ENCODE measurements at regions not wholly inside any gene's neighbourhood (a gene's known extent, or its start where the extent isn't known, plus 50 kb on each side); places are given as distances from the start of the nearest gene placed in this dataset.
"Not testable (repeated sequence)": the region's sequence is repeated elsewhere in the genome, so short reads cannot be mapped to it uniquely, and the experiment has no call there.

DNA sequence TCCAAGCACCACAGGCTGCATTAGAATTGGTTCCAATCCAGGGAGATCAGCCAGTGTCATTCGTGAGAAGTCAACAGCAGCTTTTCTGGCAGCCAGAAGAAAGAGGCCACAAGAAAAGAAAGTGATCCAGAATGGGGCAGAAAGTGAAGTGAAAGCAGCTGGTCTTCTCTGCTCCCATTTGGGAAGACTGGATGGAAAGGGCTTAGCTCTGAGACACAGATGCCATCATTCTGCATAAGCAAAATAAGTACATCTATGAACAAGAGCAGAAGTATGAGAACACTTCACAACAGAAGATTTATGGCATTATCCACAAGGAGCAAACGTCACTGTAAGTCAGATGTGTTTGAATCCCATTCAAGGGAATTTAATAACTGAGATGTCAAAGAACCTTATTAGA is 326.5 kb upstream of the ESRRG start:
- ATAC-seq (replicated peaks in 6 of 8): peak in 1 of 8 experiments; percentile 60
- 0 to 78% (median 46%) methylated on average over 1 to 2 of the region's 2 CpGs; no CpG with 5 or more reads in 2 of the 10 experiments for WGBS, 10 experiments
- no peak overlapping the region for H3K27ac ChIP-seq
- peaks cover 0 to 6% of the 10 kb centered on the region in 2 donors for H3K4me1 ChIP-seq (replicated peaks in 1 of 2)
- in situ Hi-C loops (cut with MboI; ENCODE audit: low pct_unique_long_range_greater_than_20kb in 2 of 9, low sequenced_read_pairs in 9 of 9, unreplicated experiment in 9 of 9): no loop called here
- no peak overlapping the region for H3K4me3 ChIP-seq

DNA sequence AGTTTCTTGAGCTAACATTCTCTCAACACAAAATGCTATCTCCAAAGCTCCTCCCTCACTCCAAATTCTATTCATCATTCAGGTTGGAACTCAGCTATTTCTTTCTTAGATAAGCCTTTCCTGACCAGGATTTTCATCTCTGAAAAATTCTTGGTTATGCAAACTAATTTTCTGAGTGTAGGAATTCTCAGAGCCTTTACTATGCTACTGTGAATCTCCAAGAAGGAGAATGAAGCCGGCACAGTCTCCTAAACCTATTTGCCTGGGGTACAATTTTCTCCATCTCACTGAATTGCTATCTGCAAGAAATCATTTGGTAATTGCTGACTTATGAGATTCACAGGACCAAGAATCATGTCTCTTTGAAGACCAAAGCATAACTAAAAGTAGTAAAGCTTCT is 325.9 kb upstream of the ESRRG start:
- Histone ChIP-seq H3K4me1 (replicated peaks in 1 of 2) (no peaks in the 10 kb centered on the region), H3K27ac (no peak overlapping the region), H3K4me3 (no peak overlapping the region)
- WGBS, 10 experiments: 0 to 100% (median 89%) methylated on average over 1 of the region's 1 CpG; no CpG with 5 or more reads in 1 of the 10 experiments
- in situ Hi-C loops (cut with MboI; ENCODE audit: low pct_unique_long_range_greater_than_20kb in 2 of 9, low sequenced_read_pairs in 9 of 9, unreplicated experiment in 9 of 9): no loop called here
- no peak for ATAC-seq (replicated peaks in 6 of 8)

DNA sequence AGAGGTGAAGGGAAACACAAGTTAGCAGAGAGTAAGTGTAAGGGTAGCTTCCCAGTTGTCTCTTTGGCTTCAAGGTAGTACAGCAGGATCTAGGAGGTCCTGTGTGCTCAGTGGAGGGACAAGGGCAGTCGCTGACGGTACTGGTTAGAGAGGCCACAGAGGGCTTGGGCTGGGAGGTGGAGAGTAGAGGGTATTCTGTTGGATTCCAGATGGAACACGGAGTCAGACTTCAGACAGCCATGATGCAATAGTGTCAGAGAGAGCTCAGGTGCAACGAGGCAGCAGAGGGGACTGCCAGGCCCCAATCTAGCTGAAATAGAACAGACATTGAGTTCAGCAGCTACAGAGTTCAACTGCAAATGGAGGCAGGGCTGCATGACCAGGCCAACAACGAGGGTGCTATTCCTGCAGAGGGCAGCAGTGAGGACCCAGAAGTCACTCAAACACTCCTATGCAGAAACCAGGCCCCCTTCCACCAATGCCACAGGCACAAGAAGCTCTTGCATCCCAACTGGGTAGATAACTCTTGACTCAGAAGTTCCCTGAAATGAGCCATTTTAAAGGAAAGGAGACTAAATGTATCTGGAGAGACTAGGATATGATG is 325.0 kb upstream of the ESRRG start:
- 10 to 100% (median 64%) methylated on average over 1 to 5 of the region's 5 CpGs; no CpG with 5 or more reads in 3 of the 10 experiments for WGBS, 10 experiments
- ATAC-seq (replicated peaks in 6 of 8): peak in 1 of 8 experiments; percentile 36
- in situ Hi-C loops (cut with MboI; ENCODE audit: low pct_unique_long_range_greater_than_20kb in 2 of 9, low sequenced_read_pairs in 9 of 9, unreplicated experiment in 9 of 9): no loop called here

DNA sequence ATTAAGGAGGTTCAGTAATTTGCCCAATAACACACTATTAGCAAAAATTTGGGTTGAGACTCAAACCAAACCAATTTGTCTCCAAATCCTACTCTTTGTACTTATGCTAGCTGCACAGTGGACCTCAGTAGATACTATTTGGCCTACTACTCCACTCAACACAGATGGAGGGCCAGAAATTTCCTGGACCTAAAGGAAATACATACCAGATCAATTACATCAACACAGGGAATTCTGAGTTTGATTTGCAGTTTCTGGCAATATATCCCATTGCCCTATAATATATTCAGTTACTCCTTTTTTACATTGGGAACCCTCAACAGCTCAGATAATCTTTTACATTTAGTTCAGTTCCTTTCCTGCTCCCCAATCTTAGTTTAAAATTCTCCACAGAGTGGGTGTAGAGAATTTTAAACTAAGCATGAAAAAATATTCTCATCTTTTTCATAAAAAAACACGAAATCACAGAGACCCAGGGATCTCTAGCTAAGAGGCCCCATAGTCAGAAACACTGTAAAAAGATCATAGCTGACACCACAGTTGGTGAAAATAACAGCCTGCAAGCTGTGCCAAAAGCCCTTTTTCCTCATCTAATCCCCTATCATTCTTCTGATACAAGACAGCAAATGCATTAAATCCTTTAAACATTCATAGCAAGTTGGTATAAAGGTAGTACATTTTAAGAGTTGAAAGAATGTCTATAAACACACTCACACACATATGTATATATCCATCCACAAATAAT is 317.7 kb upstream of the ESRRG start:
- no peak overlapping the region for H3K27ac ChIP-seq
- H3K4me1 ChIP-seq (replicated peaks in 1 of 2): no peaks in the 10 kb centered on the region
- ATAC-seq (replicated peaks in 6 of 8): no peak
- WGBS, 10 experiments: 0 to 91% (median 82%) methylated on average over 1 of the region's 1 CpG; no CpG with 5 or more reads in 3 of the 10 experiments
- in situ Hi-C loops (cut with MboI; ENCODE audit: low pct_unique_long_range_greater_than_20kb in 2 of 9, low sequenced_read_pairs in 9 of 9, unreplicated experiment in 9 of 9): no loop called here
- no peak overlapping the region for H3K4me3 ChIP-seq

More for the DNA sequence above, 325.0 kb upstream of the ESRRG start:
- no peaks in the 10 kb centered on the region for H3K4me1 ChIP-seq (replicated peaks in 1 of 2)
- H3K27ac ChIP-seq: no peak overlapping the region
- no peak overlapping the region for H3K4me3 ChIP-seq

DNA sequence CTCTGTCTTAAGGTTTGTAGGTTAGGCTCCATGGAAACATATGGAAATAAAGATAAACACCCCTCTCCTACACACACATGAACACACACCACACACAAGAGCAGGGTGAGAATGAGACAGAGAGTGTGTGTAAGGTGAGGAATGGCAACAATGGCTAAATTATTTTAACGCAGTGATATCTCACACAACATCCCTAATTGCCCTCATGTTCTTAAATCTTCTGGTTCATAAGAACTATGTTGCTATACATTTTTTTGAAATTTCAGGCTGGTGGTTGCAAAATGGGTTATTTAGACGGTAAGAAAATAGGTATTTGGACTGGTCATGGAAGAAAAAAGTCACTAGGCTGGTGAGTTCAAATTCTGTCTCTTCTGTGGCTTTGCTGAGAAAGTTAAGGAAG is 316.7 kb upstream of the ESRRG start:
- Histone ChIP-seq H3K27ac (no peak overlapping the region), H3K4me1 (replicated peaks in 1 of 2) (no peaks in the 10 kb centered on the region), H3K4me3 (no peak overlapping the region)
- WGBS, 10 experiments: 29 to 100% (median 83%) methylated on average over 1 to 2 of the region's 2 CpGs; no CpG with 5 or more reads in 1 of the 10 experiments
- in situ Hi-C loops (cut with MboI; ENCODE audit: low pct_unique_long_range_greater_than_20kb in 2 of 9, low sequenced_read_pairs in 9 of 9, unreplicated experiment in 9 of 9): no loop called here
- no peak for ATAC-seq (replicated peaks in 6 of 8)

DNA sequence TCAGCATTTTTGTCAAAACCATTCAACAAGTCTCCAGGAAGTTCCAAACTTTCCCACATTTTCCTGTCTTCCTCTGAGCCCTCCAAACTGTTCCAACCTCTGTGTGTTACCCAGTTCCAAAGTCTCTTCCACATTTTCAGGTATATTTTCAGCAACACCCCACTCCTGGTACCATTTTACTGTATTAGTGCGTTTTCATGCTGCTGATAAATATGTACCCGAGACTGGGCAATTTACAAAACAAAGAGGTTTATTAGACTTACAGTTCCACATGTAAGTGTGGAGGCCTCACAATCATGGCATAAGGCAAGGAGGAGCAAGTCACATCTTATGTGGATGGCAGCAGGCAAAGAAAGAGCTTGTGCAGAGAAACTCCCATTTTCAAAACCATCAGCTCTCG is 315.9 kb upstream of the ESRRG start:
- ATAC-seq (replicated peaks in 6 of 8); H3K27ac ChIP-seq; H3K4me1 ChIP-seq (replicated peaks in 1 of 2); in situ Hi-C loops (cut with MboI; ENCODE audit: low pct_unique_long_range_greater_than_20kb in 2 of 9, low sequenced_read_pairs in 9 of 9, unreplicated experiment in 9 of 9); H3K4me3 ChIP-seq: not testable (repeated sequence)
- 19 to 100% (median 91%) methylated on average over 1 to 3 of the region's 3 CpGs; no CpG with 5 or more reads in 2 of the 10 experiments for WGBS, 10 experiments

DNA sequence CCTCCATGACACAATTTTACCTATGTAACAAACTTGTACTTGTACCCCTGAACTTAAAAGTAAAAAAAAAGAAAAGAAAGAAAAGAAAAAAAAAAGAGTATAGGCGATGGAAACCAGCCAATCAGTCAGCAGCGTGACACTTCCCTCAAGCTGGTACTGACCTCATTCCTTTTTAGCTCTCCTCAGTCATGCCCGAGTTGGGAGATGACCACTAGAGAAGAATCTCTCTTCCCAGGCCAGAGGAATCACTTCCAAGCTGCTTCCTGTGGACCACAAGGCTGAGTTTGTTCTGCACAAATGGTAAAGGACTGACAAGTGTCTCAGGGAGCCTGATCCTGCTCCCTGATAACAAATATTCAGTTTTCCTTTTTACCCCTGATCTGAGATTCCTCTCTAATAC is 313.5 kb upstream of the ESRRG start:
- H3K27ac ChIP-seq: no peak overlapping the region
- no peak for ATAC-seq (replicated peaks in 6 of 8)
- no peaks in the 10 kb centered on the region for H3K4me1 ChIP-seq (replicated peaks in 1 of 2)
- 35 to 100% (median 82%) methylated on average over 2 to 3 of the region's 3 CpGs for WGBS, 10 experiments
- H3K4me3 ChIP-seq: no peak overlapping the region
- in situ Hi-C loops (cut with MboI; ENCODE audit: low pct_unique_long_range_greater_than_20kb in 2 of 9, low sequenced_read_pairs in 9 of 9, unreplicated experiment in 9 of 9): no loop called here

DNA sequence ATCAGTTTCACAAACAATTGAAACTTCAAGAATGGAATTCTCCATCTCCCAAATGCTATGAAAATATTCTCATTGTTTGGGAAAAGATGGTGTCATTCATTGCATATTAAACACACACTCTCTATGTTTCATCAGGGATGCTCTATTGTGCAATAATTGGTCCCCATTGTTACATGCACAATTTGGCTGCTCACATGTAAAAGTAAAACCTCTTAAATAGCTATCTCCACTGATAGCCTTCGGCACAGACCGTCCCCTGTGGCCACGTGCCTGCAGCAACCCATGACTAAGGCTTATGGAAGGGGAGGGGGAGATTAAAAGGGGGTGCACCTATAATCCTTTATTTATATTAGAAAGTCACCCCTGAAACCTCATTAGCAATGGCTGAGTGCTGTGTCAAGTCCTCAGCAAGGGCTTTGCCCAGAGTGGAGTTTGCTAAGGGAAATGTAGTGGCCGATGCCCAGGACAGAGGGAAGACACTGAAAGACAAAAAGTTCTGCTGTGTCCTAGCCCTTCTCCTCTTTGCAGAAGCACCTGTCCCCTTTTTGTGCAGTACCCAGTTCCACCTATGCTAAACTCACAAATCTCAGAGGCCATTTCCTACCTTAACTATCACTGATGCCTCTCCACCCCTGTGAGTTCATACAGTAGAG is 309.6 kb upstream of the ESRRG start:
- WGBS, 10 experiments: 50 to 100% (median 94%) methylated on average over 1 to 4 of the region's 4 CpGs; no CpG with 5 or more reads in 2 of the 10 experiments

DNA sequence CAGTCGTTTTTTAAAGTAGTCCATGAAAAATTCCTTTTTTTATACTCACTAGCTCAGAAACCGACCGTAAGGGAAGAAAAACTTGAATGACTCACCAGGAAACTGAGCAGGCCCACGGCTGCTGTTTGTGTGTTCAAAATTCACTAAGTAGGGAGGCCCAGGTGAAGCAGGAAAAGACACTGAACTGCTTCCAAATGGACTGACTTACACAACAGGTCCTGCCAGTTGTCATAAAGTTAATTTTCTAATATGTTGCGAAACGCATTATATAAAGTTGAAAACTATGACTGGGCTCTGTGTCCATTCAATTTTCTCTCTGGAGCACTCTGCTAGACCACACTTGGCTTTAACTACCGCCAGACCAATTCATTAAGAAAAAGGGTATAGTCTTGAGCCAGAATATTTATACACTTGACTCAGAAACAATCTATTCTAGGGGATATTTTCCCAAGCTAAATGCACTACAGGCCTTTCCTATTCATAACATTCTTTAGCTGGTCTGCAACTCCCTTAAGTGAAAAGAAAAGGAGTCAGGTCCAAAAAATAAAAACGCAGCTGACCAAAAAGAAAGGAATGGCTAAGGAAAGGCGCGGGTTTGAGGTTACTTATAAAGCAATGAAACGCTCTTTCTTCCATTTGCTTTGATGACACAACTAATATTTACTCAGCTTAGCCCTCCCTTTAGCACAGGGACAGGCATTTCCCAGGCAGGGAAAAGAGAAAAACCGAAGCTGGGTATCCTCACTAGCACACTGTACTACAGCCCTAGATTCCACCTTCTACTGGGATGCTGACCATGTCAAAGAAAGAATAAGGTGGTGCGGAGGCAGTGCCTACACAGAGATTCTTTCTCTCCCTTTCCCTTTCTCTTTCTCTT is 306.3 kb upstream of the ESRRG start:
- H3K4me3 ChIP-seq: no peak overlapping the region
- ATAC-seq (replicated peaks in 6 of 8): peak in 4 of 8 experiments; percentile 38 to 65 (median 48)
- H3K27ac ChIP-seq: no peak overlapping the region
- no peaks in the 10 kb centered on the region for H3K4me1 ChIP-seq (replicated peaks in 1 of 2)
- in situ Hi-C loops (cut with MboI; ENCODE audit: low pct_unique_long_range_greater_than_20kb in 2 of 9, low sequenced_read_pairs in 9 of 9, unreplicated experiment in 9 of 9): no loop called here
- 27 to 85% (median 72%) methylated on average over 5 to 13 of the region's 13 CpGs for WGBS, 10 experiments

More for the DNA sequence above, 309.6 kb upstream of the ESRRG start:
- Histone ChIP-seq H3K27ac (no peak overlapping the region), H3K4me1 (replicated peaks in 1 of 2) (no peaks in the 10 kb centered on the region), H3K4me3 (no peak overlapping the region)
- in situ Hi-C loops (cut with MboI; ENCODE audit: low pct_unique_long_range_greater_than_20kb in 2 of 9, low sequenced_read_pairs in 9 of 9, unreplicated experiment in 9 of 9): no loop called here
- ATAC-seq (replicated peaks in 6 of 8): no peak

DNA sequence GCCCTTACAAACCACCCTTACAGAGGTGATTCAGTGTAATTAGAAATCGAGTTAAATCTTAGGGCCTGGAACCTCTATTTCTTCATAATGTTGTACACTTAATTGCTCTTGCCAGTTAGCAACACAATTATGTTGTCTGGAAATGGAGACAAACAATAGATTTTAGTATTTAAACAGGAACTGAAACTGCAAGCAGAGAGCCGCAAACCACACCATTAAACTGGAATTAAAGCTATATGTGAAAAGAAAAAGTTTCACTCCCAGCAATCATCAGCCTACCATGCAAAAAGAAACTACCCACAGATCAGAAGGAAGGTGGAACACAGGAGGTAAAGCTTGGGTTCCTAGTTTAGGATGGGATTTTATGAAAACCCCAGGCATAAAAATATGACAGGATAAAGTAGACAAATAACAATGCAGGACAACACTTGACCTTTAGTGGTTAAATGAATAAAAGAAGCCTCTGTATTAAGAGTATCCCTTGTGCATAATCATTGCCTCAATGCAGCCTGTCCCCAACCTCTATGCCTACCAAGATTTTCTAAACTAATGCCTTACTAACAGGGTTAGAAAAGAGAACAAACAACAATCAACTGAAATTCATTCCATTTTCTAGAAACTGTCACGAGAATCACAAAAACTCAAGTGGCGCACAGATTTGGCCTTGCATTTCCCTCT is 304.3 kb upstream of the ESRRG start:
- no peak for ATAC-seq (replicated peaks in 6 of 8)
- WGBS, 10 experiments: 41 to 100% (median 86%) methylated on average over 1 to 4 of the region's 4 CpGs
- no peak overlapping the region for H3K27ac ChIP-seq

DNA sequence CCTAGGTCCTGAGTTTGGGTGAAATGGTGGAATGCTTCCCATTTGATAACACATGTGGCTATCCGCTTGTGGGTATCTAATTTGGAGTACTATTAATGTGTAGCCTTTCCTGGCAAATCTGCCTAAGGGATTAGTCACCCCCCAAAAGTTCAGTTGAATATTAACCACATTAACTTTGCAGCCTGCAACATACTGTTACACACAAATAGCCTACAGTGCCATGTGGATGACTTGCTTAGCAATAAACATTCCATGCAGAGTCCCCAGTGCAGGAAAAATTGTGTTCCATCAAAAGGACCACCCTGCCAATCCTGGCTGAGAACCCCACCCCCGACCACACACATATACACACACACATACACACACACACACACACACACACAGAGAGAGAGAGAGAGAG is 303.3 kb upstream of the ESRRG start:
- in situ Hi-C loops (cut with MboI; ENCODE audit: low pct_unique_long_range_greater_than_20kb in 2 of 9, low sequenced_read_pairs in 9 of 9, unreplicated experiment in 9 of 9): no loop called here
- no peak overlapping the region for H3K27ac ChIP-seq
- no peak overlapping the region for H3K4me3 ChIP-seq
- 17 to 100% (median 90%) methylated on average over 1 to 2 of the region's 2 CpGs; no CpG with 5 or more reads in 3 of the 10 experiments for WGBS, 10 experiments
- H3K4me1 ChIP-seq (replicated peaks in 1 of 2): no peaks in the 10 kb centered on the region
- no peak for ATAC-seq (replicated peaks in 6 of 8)

More for the DNA sequence above, 304.3 kb upstream of the ESRRG start:
- in situ Hi-C loops (cut with MboI; ENCODE audit: low pct_unique_long_range_greater_than_20kb in 2 of 9, low sequenced_read_pairs in 9 of 9, unreplicated experiment in 9 of 9): no loop called here
- no peak overlapping the region for H3K4me3 ChIP-seq
- H3K4me1 ChIP-seq (replicated peaks in 1 of 2): no peaks in the 10 kb centered on the region

DNA sequence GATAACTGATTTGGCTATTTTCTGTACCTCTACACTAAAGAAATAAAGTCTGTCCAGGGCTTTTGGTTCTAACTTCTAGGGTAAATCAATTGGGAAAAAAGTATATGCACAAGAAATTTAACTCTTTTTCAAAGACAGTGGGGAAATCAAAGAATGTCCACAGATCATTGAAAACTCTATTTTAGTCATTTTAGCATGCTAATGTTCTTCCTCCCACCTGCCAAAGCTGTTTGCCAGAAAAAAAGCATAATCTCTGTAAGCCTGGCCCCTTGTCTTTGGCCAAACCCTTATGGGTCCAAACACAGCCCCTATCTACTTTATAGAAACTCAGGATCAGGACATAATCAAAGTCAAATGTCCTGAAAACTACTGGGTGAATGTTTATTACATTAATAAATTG is 302.2 kb upstream of the ESRRG start:
- no peak overlapping the region for H3K4me3 ChIP-seq
- no peak for ATAC-seq (replicated peaks in 6 of 8)
- no peaks in the 10 kb centered on the region for H3K4me1 ChIP-seq (replicated peaks in 1 of 2)
- in situ Hi-C loops (cut with MboI; ENCODE audit: low pct_unique_long_range_greater_than_20kb in 2 of 9, low sequenced_read_pairs in 9 of 9, unreplicated experiment in 9 of 9): no loop called here
- no peak overlapping the region for H3K27ac ChIP-seq
